K562 (cell line): ENCODE measurements at regions not wholly inside any gene's neighbourhood (a gene's known extent, or its start where the extent isn't known, plus 50 kb on each side); places are given as distances from the start of the nearest gene placed in this dataset.
A peak's percentile ranks its signal among the peaks of the same experiment; 100 is the strongest.

Experiments
- POLR2H ChIP-seq: IDR thresholded peaks from 2 replicates; pipeline ENCODE4 v1.6.1; 2016; ENCODE audit warnings: missing genetic modification characterization, low read depth, mild to moderate bottlenecking, control low read depth, missing compliant biosample characterization, moderate library complexity
- ZNF253 ChIP-seq: fragments of 250-450 bp; sonication (Bioruptor Pico); conservative IDR thresholded peaks from 2 replicates; pipeline ENCODE4 v1.6.1; 2021; ENCODE audit warnings: mild to moderate bottlenecking
- ZNF551 ChIP-seq: fragments of 250-450 bp; sonication (Bioruptor Pico); IDR thresholded peaks from 2 replicates; pipeline ENCODE4 v1.5.0; 2021; ENCODE audit warnings: mild to moderate bottlenecking, moderate library complexity
- TF ChIP-seq, protein P1 (sequence below): fragments of 450-650 bp; conservative IDR thresholded peaks from 2 replicates; pipeline ENCODE4 v1.6.1; 2016; ENCODE audit warnings: missing genetic modification characterization, low read depth, mild to moderate bottlenecking, control low read depth, missing compliant biosample characterization
- TF ChIP-seq, protein P2 (sequence below): IDR thresholded peaks from 2 replicates; pipeline ENCODE4 v1.6.1; 2014; ENCODE audit warnings: antibody characterized with exemption
- TF ChIP-seq, protein P3 (sequence below): fragments of 200-800 bp; sonication (Bioruptor generic); IDR thresholded peaks from 2 replicates; pipeline ENCODE4 v1.6.1; 2016; ENCODE audit warnings: missing genetic modification characterization, missing compliant biosample characterization
- TF ChIP-seq, protein P4 (sequence below): fragments of 450-650 bp; formaldehyde crosslinking; IDR thresholded peaks from 2 replicates; pipeline ENCODE4 v1.4.0; 2022; ENCODE audit warnings: missing genetic modification characterization
- TF ChIP-seq, protein P5 (sequence below): sonication (generic); formaldehyde crosslinking; IDR thresholded peaks from 2 replicates; pipeline ENCODE4 v1.8.0; 2022; ENCODE audit warnings: mild to moderate bottlenecking, missing genetic modification reagents

DNA sequence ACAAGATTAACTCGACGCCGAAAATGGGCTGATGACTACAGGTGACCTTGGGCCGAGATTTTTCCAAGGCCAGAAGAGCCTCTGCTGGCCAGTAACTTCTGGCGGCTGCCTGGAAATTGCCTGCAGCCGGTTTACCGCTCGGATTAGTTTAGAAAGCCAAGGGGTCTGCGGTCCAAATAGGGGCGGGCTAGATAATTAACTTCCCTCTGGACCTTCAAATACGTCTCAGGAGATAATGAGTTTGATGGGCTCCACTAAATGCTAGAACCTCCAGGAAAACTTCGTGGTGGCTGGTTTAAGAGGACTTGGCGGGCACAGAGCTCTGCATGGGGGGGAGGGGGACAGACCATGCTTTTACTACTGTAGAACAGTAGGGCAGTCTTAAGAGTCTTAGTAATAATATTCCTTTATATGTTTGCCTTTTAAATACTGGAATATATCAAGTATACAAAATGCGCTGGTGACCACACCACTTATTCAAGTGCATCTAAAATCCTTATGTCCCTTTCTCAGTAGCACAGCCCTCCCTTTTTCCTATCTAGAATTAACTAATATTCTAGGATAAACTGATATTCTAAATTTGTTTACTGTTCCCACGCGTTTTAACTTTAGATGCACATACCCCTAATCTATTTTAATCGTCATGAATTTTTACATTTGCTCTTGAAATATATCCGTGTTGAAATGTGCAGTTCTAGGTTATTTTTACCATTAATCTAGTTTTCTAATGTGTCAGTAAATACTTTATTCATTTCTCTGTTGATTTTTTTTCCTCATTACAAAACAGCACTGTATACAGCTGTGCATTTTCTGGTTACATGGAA is 107.5 kb upstream of the PRSS16 start (continued):
- peak; percentile 67 for TF ChIP-seq POLR2H
- TF ChIP-seq, protein P1, sequence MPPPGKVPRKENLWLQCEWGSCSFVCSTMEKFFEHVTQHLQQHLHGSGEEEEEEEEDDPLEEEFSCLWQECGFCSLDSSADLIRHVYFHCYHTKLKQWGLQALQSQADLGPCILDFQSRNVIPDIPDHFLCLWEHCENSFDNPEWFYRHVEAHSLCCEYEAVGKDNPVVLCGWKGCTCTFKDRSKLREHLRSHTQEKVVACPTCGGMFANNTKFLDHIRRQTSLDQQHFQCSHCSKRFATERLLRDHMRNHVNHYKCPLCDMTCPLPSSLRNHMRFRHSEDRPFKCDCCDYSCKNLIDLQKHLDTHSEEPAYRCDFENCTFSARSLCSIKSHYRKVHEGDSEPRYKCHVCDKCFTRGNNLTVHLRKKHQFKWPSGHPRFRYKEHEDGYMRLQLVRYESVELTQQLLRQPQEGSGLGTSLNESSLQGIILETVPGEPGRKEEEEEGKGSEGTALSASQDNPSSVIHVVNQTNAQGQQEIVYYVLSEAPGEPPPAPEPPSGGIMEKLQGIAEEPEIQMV: no peak
- peak; percentile 77; the same call in 1 of the 2 replicates for TF ChIP-seq ZNF551 (CRISPR knock-in tag)
- TF ChIP-seq, protein P2, sequence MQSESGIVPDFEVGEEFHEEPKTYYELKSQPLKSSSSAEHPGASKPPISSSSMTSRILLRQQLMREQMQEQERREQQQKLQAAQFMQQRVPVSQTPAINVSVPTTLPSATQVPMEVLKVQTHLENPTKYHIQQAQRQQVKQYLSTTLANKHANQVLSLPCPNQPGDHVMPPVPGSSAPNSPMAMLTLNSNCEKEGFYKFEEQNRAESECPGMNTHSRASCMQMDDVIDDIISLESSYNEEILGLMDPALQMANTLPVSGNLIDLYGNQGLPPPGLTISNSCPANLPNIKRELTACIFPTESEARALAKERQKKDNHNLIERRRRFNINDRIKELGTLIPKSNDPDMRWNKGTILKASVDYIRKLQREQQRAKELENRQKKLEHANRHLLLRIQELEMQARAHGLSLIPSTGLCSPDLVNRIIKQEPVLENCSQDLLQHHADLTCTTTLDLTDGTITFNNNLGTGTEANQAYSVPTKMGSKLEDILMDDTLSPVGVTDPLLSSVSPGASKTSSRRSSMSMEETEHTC: no peak
- TF ChIP-seq, protein P3, sequence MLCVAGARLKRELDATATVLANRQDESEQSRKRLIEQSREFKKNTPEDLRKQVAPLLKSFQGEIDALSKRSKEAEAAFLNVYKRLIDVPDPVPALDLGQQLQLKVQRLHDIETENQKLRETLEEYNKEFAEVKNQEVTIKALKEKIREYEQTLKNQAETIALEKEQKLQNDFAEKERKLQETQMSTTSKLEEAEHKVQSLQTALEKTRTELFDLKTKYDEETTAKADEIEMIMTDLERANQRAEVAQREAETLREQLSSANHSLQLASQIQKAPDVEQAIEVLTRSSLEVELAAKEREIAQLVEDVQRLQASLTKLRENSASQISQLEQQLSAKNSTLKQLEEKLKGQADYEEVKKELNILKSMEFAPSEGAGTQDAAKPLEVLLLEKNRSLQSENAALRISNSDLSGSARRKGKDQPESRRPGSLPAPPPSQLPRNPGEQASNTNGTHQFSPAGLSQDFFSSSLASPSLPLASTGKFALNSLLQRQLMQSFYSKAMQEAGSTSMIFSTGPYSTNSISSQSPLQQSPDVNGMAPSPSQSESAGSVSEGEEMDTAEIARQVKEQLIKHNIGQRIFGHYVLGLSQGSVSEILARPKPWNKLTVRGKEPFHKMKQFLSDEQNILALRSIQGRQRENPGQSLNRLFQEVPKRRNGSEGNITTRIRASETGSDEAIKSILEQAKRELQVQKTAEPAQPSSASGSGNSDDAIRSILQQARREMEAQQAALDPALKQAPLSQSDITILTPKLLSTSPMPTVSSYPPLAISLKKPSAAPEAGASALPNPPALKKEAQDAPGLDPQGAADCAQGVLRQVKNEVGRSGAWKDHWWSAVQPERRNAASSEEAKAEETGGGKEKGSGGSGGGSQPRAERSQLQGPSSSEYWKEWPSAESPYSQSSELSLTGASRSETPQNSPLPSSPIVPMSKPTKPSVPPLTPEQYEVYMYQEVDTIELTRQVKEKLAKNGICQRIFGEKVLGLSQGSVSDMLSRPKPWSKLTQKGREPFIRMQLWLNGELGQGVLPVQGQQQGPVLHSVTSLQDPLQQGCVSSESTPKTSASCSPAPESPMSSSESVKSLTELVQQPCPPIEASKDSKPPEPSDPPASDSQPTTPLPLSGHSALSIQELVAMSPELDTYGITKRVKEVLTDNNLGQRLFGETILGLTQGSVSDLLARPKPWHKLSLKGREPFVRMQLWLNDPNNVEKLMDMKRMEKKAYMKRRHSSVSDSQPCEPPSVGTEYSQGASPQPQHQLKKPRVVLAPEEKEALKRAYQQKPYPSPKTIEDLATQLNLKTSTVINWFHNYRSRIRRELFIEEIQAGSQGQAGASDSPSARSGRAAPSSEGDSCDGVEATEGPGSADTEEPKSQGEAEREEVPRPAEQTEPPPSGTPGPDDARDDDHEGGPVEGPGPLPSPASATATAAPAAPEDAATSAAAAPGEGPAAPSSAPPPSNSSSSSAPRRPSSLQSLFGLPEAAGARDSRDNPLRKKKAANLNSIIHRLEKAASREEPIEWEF: no peak
- TF ChIP-seq ZNF253 (CRISPR knock-in tag): no peak
- TF ChIP-seq, protein P4, sequence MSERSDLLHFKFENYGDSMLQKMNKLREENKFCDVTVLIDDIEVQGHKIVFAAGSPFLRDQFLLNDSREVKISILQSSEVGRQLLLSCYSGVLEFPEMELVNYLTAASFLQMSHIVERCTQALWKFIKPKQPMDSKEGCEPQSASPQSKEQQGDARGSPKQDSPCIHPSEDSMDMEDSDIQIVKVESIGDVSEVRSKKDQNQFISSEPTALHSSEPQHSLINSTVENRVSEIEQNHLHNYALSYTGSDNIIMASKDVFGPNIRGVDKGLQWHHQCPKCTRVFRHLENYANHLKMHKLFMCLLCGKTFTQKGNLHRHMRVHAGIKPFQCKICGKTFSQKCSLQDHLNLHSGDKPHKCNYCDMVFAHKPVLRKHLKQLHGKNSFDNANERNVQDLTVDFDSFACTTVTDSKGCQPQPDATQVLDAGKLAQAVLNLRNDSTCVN (CRISPR knock-in tag): no peak; the same call in 1 of the 2 replicates
- TF ChIP-seq, protein P5, sequence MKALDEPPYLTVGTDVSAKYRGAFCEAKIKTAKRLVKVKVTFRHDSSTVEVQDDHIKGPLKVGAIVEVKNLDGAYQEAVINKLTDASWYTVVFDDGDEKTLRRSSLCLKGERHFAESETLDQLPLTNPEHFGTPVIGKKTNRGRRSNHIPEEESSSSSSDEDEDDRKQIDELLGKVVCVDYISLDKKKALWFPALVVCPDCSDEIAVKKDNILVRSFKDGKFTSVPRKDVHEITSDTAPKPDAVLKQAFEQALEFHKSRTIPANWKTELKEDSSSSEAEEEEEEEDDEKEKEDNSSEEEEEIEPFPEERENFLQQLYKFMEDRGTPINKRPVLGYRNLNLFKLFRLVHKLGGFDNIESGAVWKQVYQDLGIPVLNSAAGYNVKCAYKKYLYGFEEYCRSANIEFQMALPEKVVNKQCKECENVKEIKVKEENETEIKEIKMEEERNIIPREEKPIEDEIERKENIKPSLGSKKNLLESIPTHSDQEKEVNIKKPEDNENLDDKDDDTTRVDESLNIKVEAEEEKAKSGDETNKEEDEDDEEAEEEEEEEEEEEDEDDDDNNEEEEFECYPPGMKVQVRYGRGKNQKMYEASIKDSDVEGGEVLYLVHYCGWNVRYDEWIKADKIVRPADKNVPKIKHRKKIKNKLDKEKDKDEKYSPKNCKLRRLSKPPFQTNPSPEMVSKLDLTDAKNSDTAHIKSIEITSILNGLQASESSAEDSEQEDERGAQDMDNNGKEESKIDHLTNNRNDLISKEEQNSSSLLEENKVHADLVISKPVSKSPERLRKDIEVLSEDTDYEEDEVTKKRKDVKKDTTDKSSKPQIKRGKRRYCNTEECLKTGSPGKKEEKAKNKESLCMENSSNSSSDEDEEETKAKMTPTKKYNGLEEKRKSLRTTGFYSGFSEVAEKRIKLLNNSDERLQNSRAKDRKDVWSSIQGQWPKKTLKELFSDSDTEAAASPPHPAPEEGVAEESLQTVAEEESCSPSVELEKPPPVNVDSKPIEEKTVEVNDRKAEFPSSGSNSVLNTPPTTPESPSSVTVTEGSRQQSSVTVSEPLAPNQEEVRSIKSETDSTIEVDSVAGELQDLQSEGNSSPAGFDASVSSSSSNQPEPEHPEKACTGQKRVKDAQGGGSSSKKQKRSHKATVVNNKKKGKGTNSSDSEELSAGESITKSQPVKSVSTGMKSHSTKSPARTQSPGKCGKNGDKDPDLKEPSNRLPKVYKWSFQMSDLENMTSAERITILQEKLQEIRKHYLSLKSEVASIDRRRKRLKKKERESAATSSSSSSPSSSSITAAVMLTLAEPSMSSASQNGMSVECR (CRISPR knock-in tag): no peak
